GM19455 (cell line): ENCODE measurements at regions not wholly inside any gene's neighbourhood (a gene's known extent, or its start where the extent isn't known, plus 50 kb on each side); places are given as distances from the start of the nearest gene placed in this dataset.
A peak's percentile ranks its signal among the peaks of the same experiment; 100 is the strongest.

Experiments
- ATAC-seq: cut with Tn5 transposase; IDR thresholded peaks from one replicate; pipeline ENCODE4 v1.9.1; 2021; ENCODE audit not compliant: unreplicated experiment

GRCh38 chr4:175947117-175947722 lies 118.4 kb upstream of the WDR17 start:
- ATAC-seq = no peak

GRCh38 chr4:175951794-175952193 lies 113.8 kb upstream of the WDR17 start:
- ATAC-seq = no peak

DNA sequence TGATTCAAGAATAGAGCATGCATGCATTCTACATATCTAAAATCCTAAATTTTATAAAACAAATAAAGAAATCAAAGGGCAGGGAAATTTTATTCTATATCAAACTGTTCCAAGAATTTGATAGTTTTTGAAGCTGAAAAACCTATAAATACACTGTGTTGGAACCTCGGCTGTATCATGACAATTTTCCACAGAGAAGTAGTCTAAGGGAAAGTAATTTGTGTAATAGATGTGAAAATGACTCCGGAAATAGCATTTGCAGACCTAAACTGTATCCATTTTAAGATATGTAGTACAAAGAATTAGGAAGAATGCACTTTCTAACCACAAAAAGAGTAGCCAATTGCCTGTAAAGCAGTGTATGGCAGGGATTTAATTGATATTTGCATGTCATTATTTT lies 112.5 kb upstream of the WDR17 start:
- no peak for ATAC-seq

GRCh38 chr4:175953960-175954521 lies 111.6 kb upstream of the WDR17 start:
- peak; percentile 89 for ATAC-seq

DNA sequence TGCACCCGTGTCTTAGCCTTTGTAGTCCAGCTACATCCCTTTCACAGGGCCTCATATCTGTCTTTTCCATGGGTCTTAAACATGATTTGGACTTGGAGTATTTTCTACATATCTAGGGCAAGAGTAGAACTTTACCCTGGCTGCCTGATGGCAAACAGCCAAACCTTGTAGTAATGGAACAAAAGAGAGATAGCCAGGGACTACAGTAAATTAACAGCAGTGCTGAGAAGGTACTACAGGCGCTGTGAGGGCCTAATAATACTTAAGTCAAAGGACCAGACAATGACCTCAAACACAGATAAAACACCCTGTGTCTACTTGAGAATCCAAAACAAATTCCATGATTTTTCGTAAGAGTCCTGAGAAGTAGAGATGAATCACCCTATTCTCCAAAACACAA lies 111.0 kb upstream of the WDR17 start:
- ATAC-seq = no peak

DNA sequence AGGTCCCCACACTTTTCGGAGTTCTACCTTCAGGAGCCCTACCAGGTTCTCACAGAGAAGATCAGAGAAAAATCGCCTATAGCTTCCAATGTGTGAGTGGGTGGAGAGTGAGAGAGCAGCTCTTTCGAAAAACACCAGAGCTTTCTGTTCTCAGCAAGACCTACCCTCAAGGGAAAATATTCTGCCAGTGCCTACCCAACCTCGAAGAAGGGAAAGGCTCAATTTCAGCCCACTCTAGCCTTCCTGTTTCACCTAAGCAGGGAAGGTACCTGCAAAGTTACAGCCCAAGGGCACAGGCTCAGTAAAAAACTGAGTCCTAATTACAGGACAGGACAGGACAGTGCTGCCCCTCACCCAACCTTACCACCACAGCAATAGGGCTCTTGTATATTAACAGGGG lies 104.0 kb upstream of the WDR17 start:
- ATAC-seq = peak; percentile 78

DNA sequence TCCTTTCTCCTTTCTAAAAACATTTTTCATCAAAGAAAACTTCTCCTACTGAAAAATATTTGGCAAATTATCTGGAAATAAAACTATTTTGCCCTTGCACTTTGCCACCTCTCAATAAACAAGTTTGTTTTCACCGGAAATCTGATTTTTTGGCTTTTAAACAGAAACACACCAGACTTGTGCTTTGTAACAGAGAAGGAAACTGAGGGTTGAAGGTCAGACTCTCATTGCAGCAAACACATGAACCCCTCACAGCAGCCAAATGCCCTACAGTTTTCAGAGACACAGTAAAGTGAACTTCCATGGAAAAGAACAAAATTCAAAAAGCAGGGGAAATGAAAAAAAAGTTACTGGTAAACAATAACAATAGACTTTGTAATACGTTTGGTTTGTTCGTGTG lies 95.6 kb upstream of the WDR17 start:
- ATAC-seq = no peak

DNA sequence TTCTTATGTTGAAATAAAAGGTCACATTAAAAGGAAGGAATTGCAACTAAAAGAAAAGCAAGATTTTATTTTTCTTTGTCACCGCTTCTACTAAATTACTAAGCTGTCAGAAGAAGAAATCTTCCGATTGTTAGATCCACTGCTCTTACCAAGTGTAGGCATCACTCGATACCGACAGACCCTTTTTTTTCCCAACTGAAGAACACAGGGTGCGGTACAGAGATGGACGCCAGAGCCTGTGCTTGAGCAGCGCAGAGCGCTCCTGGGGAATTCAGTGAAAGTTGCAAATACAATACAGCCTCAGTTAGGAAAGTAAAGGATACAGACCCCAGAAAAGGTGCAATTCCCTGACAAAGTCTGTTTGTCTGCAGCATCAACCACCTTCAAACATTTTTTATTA lies 94.9 kb upstream of the WDR17 start:
- ATAC-seq = no peak

DNA sequence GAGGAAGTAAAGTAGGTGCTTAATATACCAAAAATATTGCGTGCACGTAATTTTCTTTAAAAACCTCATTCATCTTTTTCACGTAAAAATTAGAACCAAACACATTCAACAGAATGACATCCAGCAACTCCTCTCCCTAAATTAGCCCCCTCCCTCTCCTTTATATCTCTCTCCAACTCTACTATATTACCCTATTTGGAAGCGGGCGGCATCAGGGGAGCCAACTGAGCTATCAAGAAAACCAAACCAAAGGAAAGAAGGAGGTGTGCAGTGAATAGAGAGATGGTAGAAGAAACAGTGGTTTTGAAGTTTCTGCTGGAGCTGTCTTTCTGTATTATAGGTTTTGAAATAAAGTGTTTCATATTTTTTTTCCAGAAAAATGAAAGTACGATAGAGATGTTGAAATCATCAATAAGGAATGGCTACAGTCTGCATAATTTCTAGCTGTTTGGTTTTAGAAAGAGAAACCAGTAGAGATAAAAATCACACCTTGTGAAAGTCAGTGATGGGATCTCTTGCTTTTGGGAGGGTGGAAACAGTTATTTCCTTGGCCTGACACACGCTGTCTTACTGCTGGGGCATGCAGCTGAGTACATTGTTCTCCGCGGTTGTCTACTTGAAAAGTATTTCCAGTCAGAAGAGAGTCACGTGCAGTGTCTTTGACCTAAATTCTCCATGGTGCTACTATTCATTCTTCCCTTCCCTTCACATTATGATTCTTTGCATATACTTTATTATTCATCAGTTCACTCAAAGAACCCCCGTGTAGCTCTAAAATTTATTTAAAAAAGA lies 94.1 kb upstream of the WDR17 start:
- no peak for ATAC-seq

- no peak for ATAC-seq
Observed at GRCh38 chr4:175973027-175973923, 92.4 kb upstream of the WDR17 start.

- no peak for ATAC-seq
Observed at GRCh38 chr4:175983636-175984035, 82.0 kb upstream of the WDR17 start.

DNA sequence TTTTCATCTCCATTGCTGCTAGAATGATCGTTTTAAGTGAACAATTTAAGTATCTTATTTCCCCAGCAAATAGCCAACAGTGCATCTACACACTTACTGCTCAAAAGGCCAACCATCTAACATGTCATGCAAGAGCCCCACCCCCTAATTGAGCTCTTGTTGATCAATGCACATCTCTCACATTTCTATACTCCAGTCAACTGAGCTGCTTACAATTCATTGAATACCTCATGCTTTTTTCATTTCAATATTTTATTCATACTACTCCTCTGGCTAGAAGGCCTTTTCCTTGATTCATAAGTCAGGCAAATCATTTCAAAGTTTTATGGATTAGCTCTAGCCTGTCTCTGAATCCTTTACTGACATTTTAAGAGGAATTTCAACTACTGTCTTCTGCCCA lies 79.0 kb upstream of the WDR17 start:
- no peak for ATAC-seq

GRCh38 chr4:175988511-175988910 lies 77.1 kb upstream of the WDR17 start:
- ATAC-seq = no peak

DNA sequence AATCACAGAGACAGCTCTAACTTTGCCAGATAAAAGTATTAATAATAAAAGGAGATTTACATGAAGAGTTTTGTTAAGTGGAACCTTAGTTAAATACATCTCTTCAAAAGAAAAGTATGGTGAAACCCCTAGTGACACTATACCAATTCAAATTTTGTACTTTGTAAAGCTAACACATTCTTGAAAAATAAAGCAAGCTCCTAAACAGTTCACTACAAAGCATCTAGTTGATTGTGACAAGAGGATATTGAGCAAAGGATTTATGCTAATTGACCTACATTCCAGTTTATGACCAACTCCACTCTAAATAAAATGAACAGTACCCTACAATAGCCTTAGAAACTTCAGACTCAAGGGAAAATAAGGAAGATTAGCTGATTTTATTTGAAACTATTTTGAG lies 69.4 kb upstream of the WDR17 start:
- no peak for ATAC-seq

- no peak for ATAC-seq
Observed at GRCh38 chr4:175997291-175997690, 68.3 kb upstream of the WDR17 start.

GRCh38 chr4:175998782-175999181 lies 66.9 kb upstream of the WDR17 start:
- ATAC-seq = no peak

- ATAC-seq = no peak
Observed at GRCh38 chr4:175999944-176000343, 65.7 kb upstream of the WDR17 start.

GRCh38 chr4:176001151-176002006 lies 64.3 kb upstream of the WDR17 start:
- ATAC-seq = no peak

DNA sequence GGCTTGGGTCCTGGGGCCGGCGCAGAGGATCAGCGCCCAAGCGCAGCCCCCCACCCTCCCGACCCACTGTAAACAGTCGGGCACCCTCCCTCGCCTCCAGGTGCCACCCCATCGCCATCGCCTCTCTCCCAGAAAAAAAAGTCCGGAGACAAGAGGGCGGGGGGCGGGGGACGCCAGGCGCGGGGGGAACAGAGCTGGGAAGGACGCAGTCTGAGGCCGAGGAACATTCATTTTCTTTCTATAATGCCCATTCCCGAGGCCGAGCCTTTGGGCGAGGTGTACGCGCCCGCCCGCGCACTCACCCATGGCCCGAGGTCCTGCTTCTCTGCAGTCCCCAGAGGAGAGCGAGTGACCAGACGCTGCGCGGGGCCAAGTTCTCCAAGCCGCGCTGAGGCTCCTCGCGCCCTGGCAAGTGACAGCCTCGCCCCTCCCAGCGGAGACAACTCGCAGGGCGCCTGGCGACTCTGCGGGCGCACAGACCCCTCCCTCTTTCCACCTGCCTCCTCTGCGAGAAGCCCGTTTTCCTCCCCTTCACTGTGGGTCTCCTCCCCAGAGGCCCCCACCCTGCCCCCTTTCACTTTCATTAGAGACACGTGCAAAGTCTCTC lies 63.5 kb upstream of the WDR17 start:
- ATAC-seq = peak; percentile 73

DNA sequence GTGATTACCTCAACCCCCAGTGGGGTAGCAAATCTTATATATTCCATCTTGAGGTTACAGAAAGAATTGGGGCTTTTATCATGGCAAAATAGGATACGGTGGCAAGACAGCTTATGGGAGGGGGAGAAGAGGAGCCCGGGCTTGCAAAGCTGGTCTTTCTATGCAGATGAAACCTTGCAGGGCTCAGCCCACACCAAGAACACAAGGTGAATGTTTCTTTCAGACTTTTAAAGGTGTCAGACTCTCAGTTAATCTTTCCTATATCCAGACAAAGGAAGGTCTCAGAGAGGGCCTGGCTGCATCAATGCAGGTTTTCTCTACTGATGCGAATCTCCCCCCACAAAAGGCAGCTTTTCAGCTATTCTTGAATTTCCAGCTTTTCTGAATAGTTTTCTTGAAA lies 59.9 kb upstream of the WDR17 start:
- ATAC-seq = no peak
